ENCODE measurements at regions not wholly inside any gene's neighbourhood (a gene's known extent, or its start where the extent isn't known, plus 50 kb on each side); places are given as distances from the start of the nearest gene placed in this dataset.
A peak's percentile ranks its signal among the peaks of the same experiment; 100 is the strongest.
"Not testable (repeated sequence)": the region's sequence is repeated elsewhere in the genome, so short reads cannot be mapped to it uniquely, and the experiment has no call there.

GRCh38 chr1:29410476-29410875 lies 174.2 kb downstream of the PTPRU start:
- TF ChIP-seq CTCF (IDR thresholded peaks at IDR 0.05; ENCODE audit: low read length, missing control alignments), result no peak
- H3K4me3 ChIP-seq (replicated peaks; ENCODE audit: low read depth, low read length), result no peak overlapping the region
- DNase-seq (ENCODE audit: low read depth), result no peak

GRCh38 chr1:29409616-29410015 lies 173.3 kb downstream of the PTPRU start:
- DNase-seq (ENCODE audit: low read depth), result no peak
- H3K4me3 ChIP-seq (replicated peaks; ENCODE audit: low read depth, low read length), result no peak overlapping the region
- no peak for TF ChIP-seq CTCF (IDR thresholded peaks at IDR 0.05; ENCODE audit: low read length, missing control alignments)

DNA sequence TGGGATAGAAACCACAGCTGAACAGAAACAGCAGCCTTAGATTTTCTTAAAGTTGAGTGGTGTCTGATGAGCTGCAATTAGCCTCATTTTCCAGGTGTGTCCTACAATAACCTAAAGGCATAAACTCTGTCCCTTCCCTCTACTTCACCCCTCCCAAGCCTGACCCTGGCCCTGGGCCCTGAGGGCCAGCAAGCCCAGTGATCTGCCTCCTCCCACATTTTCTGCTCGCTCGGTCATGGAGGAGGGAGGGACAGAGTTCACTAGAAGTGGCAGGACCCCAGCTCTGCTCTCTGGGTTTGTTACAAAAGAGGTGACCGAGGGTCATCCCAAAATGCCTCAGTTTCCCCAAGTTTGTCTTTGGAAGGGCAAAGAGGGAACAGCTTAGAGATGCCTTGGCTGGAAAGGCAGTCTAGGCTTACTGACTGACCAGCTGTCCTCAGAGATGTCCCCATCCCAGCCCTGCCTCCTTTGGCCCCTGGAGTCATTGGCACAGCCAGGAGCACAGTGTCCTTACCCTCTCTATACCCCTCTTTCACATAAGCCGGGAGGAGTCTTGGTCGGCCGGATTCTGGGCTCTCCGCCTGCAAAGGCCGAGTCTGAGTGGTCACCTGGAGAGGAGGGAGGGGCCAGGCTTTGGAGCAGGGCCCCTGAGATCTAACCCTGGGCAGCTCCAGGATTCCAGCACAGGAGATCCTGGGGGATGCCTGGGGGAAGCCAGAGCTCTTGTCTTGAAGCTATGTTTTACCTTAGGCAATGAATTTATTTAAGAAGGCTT lies 172.7 kb downstream of the PTPRU start:
- TF ChIP-seq CTCF (IDR thresholded peaks at IDR 0.05; ENCODE audit: low read length, missing control alignments), result no peak
- DNase-seq (ENCODE audit: low read depth), result no peak
- no peak overlapping the region for H3K4me3 ChIP-seq (replicated peaks; ENCODE audit: low read depth, low read length)

GRCh38 chr1:29406814-29407213 lies 170.5 kb downstream of the PTPRU start:
- DNase-seq (ENCODE audit: low read depth), result no peak
- no peak for TF ChIP-seq CTCF (IDR thresholded peaks at IDR 0.05; ENCODE audit: low read length, missing control alignments)
- no peak overlapping the region for H3K4me3 ChIP-seq (replicated peaks; ENCODE audit: low read depth, low read length)

- DNase-seq (ENCODE audit: low read depth); H3K4me3 ChIP-seq (replicated peaks; ENCODE audit: low read depth, low read length): not testable (repeated sequence)
Observed at GRCh38 chr1:29400203-29400602, 163.9 kb downstream of the PTPRU start.

- no peak for DNase-seq (ENCODE audit: low read depth)
- no peak overlapping the region for H3K4me3 ChIP-seq (replicated peaks; ENCODE audit: low read depth, low read length)
- no peak for TF ChIP-seq CTCF (IDR thresholded peaks at IDR 0.05; ENCODE audit: low read length, missing control alignments)
Observed at GRCh38 chr1:29399465-29399864, 163.1 kb downstream of the PTPRU start.

GRCh38 chr1:29398431-29398830 lies 162.1 kb downstream of the PTPRU start:
- no peak for TF ChIP-seq CTCF (IDR thresholded peaks at IDR 0.05; ENCODE audit: low read length, missing control alignments)
- DNase-seq (ENCODE audit: low read depth), result peak; percentile 44
- H3K4me3 ChIP-seq (replicated peaks; ENCODE audit: low read depth, low read length), result no peak overlapping the region

All from fibroblast of pulmonary artery (primary cell).